ENCODE measurements at regions not wholly inside any gene's neighbourhood (a gene's known extent, or its start where the extent isn't known, plus 50 kb on each side); places are given as distances from the start of the nearest gene placed in this dataset.

GRCh38 chr2:220998156-220998555 is 573.9 kb downstream of the EPHA4 start:
- H3K36me3 Mint-ChIP-seq (ENCODE audit: insufficient read depth, unreplicated experiment), result no peaks in the 10 kb centered on the region
- no TSS peak for BruUV-seq (replicated peaks)
- no peak for TF ChIP-seq CTCF (IDR thresholded peaks at IDR 0.05; ENCODE audit: unreplicated experiment)
- ChIA-PET CTCF (no interaction called here), POLR2A (no interaction called here)
- DNase-seq (ENCODE audit: unreplicated experiment), result no peak
- no peak overlapping the region for H3K27ac Mint-ChIP-seq (ENCODE audit: low read depth, unreplicated experiment)
- H3K4me1 Mint-ChIP-seq (ENCODE audit: insufficient read depth, unreplicated experiment), result peaks cover 5% of the 10 kb centered on the region
- H3K4me3 Mint-ChIP-seq (ENCODE audit: unreplicated experiment), result no peak overlapping the region
- intact Hi-C loops (cut with micrococcal nuclease), result no loop called here
- H3K9me3 Mint-ChIP-seq (ENCODE audit: unreplicated experiment), result no peaks in the 10 kb centered on the region
- no peaks in the 10 kb centered on the region for H3K27me3 Mint-ChIP-seq (ENCODE audit: insufficient read depth, unreplicated experiment)

- Mint-ChIP-seq H3K4me1 (ENCODE audit: insufficient read depth, unreplicated experiment) (peaks cover 5% of the 10 kb centered on the region), H3K4me3 (ENCODE audit: unreplicated experiment) (no peak overlapping the region), H3K9me3 (ENCODE audit: unreplicated experiment) (no peaks in the 10 kb centered on the region), H3K27ac (ENCODE audit: low read depth, unreplicated experiment) (no peak overlapping the region), H3K27me3 (ENCODE audit: insufficient read depth, unreplicated experiment) (no peaks in the 10 kb centered on the region), H3K36me3 (ENCODE audit: insufficient read depth, unreplicated experiment) (no peaks in the 10 kb centered on the region)
- CTCF ChIA-PET, result interaction anchor here (0.6 to 0.9 kb wide), 2 partner anchors 191 to 349 kb away, joined by 3 to 5 read pairs; no protein-coding TSS in a partner anchor
- BruUV-seq (replicated peaks), result no TSS peak
- DNase-seq (ENCODE audit: unreplicated experiment), result no peak
- POLR2A ChIA-PET, result no interaction called here
- TF ChIP-seq CTCF (IDR thresholded peaks at IDR 0.05; ENCODE audit: unreplicated experiment), result no peak
- intact Hi-C loops (cut with micrococcal nuclease), result no loop called here
These were observed 572.7 kb downstream of the EPHA4 start for GRCh38 chr2:220999356-220999755.

- BruUV-seq (replicated peaks), result no TSS peak
- Mint-ChIP-seq H3K4me1 (ENCODE audit: insufficient read depth, unreplicated experiment) (no peaks in the 10 kb centered on the region), H3K4me3 (ENCODE audit: unreplicated experiment) (no peak overlapping the region), H3K36me3 (ENCODE audit: insufficient read depth, unreplicated experiment) (no peaks in the 10 kb centered on the region), H3K27ac (ENCODE audit: low read depth, unreplicated experiment) (no peak overlapping the region), H3K27me3 (ENCODE audit: insufficient read depth, unreplicated experiment) (no peaks in the 10 kb centered on the region), H3K9me3 (ENCODE audit: unreplicated experiment) (no peaks in the 10 kb centered on the region)
- ChIA-PET POLR2A (no interaction called here), CTCF (interaction anchor here (0.6 to 0.7 kb wide), 2 partner anchors 735 to 777 kb away, joined by 3 read pairs; no protein-coding TSS in a partner anchor)
- no peak for DNase-seq (ENCODE audit: unreplicated experiment)
- intact Hi-C loops (cut with micrococcal nuclease), result no loop called here
- no peak for TF ChIP-seq CTCF (IDR thresholded peaks at IDR 0.05; ENCODE audit: unreplicated experiment)
These were observed 570.7 kb downstream of the EPHA4 start for GRCh38 chr2:221001381-221001801.

GRCh38 chr2:221002101-221002685 is 569.9 kb downstream of the EPHA4 start:
- CTCF ChIA-PET, result interaction anchor here (0.7 kb wide), 1 partner anchor 734 kb away, joined by 3 read pairs; no protein-coding TSS in a partner anchor
- no peaks in the 10 kb centered on the region for H3K36me3 Mint-ChIP-seq (ENCODE audit: insufficient read depth, unreplicated experiment)
- BruUV-seq (replicated peaks), result no TSS peak
- no peaks in the 10 kb centered on the region for H3K27me3 Mint-ChIP-seq (ENCODE audit: insufficient read depth, unreplicated experiment)
- H3K4me1 Mint-ChIP-seq (ENCODE audit: insufficient read depth, unreplicated experiment), result no peaks in the 10 kb centered on the region
- H3K27ac Mint-ChIP-seq (ENCODE audit: low read depth, unreplicated experiment), result no peak overlapping the region
- no peak overlapping the region for H3K4me3 Mint-ChIP-seq (ENCODE audit: unreplicated experiment)
- POLR2A ChIA-PET, result no interaction called here
- no peak for TF ChIP-seq CTCF (IDR thresholded peaks at IDR 0.05; ENCODE audit: unreplicated experiment)
- intact Hi-C loops (cut with micrococcal nuclease), result no loop called here
- no peaks in the 10 kb centered on the region for H3K9me3 Mint-ChIP-seq (ENCODE audit: unreplicated experiment)
- DNase-seq (ENCODE audit: unreplicated experiment), result no peak
